Fibroblast of villous mesenchyme (primary cell): ENCODE measurements at regions not wholly inside any gene's neighbourhood (a gene's known extent, or its start where the extent isn't known, plus 50 kb on each side); places are given as distances from the start of the nearest gene placed in this dataset.

Experiments
- DNase-seq: peaks from one replicate; pipeline ENCODE4 v3.0.0-alpha.2; 2010; ENCODE audit warnings: low read depth
- H3K4me3 ChIP-seq: 2 replicates; pipeline ENCODE4 v1.5.1; 2011; ENCODE audit warnings: low read depth, mild to moderate bottlenecking, low read length
- TF ChIP-seq, protein P1 (sequence below): IDR thresholded peaks from 2 replicates; pipeline ENCODE4 v1.5.1; 2012; ENCODE audit warnings: low read depth, mild to moderate bottlenecking, low read length; ENCODE audit not compliant: insufficient read depth

DNA sequence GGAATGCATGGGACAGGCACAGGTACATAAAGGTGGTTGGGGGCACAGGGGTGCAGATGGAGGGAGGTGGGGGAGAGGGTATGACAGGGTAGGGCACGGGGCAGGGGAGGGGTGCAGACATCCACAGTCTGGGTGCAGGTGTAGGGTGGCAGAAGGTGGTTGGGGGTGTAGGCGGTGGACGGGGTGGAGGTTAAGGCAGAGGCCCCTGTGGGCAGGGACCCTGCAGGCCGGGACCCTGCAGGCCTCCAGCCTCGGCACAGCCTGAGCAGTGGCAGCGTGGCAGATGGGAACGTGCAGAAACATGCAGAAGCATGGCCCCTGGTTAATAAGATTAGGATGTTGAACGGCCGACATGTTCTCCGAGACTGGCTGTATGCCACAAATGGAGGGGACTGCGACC is 115.2 kb downstream of the RBFOX3 start:
- TF ChIP-seq, protein P1, sequence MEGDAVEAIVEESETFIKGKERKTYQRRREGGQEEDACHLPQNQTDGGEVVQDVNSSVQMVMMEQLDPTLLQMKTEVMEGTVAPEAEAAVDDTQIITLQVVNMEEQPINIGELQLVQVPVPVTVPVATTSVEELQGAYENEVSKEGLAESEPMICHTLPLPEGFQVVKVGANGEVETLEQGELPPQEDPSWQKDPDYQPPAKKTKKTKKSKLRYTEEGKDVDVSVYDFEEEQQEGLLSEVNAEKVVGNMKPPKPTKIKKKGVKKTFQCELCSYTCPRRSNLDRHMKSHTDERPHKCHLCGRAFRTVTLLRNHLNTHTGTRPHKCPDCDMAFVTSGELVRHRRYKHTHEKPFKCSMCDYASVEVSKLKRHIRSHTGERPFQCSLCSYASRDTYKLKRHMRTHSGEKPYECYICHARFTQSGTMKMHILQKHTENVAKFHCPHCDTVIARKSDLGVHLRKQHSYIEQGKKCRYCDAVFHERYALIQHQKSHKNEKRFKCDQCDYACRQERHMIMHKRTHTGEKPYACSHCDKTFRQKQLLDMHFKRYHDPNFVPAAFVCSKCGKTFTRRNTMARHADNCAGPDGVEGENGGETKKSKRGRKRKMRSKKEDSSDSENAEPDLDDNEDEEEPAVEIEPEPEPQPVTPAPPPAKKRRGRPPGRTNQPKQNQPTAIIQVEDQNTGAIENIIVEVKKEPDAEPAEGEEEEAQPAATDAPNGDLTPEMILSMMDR = no peak
- H3K4me3 ChIP-seq = no peak overlapping the region
- DNase-seq = no peak

DNA sequence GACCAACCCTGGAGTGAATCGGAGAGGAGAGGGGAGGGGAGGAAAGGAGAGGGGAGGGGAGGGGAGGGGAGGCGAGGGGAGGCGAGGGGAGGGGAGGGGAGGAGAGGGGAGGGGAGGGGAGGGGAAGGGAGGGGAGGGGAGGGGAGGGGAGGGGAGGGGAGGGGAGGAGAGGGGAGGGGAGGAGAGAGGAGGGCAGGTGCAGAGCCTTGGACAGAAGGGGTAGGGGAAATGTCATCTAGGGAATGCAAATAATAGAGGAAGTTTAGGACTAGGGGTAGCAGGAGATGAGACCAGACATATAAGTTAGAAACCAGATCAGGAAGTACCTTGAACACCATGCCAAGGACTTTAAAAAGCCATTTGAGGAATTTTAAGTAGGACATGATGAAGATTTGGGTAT is 119.8 kb downstream of the RBFOX3 start:
- TF ChIP-seq, protein P1 = no peak
- no peak overlapping the region for H3K4me3 ChIP-seq
- no peak for DNase-seq

DNA sequence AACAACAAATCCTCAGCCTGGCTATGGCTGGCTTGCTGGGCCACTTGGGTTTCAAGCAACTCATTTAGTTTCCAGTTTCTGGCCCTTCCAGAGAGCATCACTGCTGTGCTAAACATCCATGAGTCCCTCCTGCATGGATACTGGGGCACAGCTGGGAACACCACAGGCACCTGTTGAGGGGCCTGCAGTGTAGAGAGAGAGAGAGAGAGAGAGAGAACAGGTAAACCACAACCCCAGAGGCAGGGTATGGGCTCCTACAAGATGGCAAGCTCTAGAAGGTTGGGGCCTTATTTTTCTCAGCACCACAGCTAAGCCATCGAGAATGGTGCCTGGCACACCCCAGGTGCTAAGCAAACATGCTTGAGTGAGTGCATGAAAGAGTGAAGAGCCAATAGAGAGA is 120.3 kb downstream of the RBFOX3 start:
- no peak for DNase-seq
- TF ChIP-seq, protein P1 = no peak
- no peak overlapping the region for H3K4me3 ChIP-seq

DNA sequence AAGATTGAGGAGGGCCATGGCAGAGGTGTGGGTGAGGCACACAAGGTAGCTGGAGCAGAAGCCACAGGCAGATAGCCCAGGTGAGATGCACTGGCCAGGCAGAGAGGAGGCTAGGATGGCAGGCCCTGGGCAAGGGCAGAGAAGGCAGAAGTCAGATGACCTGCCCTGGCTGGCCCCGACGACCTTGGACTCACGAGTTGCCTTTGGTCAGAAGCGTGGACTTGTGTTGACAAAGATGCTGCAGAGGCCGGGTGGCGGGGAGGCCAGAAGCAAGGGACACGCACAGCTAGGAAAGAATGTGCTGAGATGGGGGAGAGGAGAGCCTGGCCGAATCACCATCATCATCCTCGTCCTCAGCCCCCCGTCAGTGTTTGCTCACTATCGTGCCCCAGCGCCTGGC is 123.7 kb downstream of the RBFOX3 start:
- no peak for DNase-seq
- no peak overlapping the region for H3K4me3 ChIP-seq
- TF ChIP-seq, protein P1 = no peak

DNA sequence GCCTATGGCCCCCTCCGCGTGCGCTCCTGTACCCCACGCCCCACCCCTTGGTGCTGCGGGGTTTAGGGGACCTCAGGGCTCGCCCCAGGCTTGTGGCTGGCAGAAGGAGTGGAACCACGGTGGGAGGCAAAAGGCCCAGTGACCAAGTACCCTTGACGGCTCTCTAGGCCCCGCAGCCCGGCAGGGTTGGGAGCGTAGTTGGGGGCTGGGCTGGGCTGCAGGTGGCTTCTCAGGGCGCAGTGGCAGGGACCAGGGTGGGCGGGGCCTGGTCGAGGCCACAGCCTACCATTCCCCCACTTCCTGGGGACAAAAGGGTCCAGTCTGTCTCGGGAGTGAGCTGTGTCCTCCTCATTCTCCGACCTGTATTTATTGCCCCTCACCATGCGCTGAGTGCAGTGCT is 124.9 kb downstream of the RBFOX3 start:
- TF ChIP-seq, protein P1 = no peak
- DNase-seq = no peak

DNA sequence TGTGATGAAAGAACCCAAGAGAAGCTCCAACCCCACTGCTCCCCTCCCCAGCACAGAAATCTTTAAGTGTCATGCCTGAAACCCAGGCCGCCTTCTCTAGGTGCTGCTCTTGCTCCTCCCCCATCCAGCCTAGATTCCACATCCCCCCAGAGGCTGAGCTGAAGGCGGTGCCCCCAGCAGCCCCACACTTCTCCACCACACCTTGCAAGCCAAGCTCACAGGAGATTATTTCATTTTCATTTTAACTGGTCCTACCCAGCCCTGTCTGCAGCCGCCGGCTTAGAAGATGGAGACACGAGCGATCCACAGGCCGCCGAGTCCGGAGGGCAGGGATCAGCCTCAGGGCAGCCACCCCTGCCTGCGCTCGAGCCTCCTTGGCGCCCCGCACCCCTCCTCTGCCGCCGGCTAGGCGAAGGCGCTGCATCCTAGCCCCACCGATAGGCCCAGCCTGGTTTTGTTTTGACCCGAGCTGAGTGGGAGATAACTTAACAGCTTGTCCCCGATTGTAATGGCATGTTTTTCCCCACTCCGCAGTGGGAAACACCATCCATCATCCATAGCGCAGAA is 125.3 kb downstream of the RBFOX3 start:
- TF ChIP-seq, protein P1 = no peak
- DNase-seq = no peak
- no peak overlapping the region for H3K4me3 ChIP-seq

More for the DNA sequence above, 124.9 kb downstream of the RBFOX3 start:
- H3K4me3 ChIP-seq = no peak overlapping the region

DNA sequence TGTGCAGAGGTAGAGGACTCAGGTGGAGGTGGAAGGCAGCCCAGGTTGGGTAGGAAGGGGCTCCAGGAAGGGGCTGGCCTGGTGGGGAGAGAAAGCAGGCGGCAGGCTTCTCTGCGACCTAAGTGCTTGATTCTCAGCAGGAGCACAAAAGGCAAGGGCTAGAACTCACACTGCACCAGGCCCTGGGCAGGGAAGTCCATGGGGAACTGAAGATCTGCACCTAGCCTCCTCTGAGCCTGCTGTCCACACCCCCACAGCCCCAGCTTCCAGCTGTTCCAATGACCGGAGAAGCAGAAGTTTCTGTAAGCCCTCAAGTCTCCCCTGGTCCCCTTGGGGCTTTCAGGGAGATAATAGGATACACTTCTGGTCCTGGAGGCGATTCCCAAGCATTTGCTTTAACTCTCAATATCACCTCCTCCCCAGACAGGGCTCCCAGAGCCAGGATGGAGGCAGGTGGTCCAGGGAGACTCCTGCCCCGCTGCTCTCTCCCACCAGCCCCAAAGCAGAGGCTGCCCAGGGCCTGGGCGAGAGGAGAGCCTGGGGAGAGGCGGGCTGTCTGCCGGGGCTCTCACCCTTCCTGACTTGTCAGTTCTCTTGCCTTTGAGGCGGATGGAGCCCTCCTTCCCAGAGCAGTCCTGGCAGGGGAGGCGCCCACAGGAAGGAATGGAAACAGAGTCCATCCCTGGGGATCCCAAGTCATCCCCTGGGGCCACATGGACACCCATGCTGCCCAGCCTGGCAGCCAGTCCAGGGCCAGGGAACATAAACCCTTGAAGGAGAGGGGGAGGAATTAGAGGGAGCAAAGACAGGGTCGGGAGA is 126.0 kb downstream of the RBFOX3 start:
- H3K4me3 ChIP-seq = no peak overlapping the region
- no peak for DNase-seq
- TF ChIP-seq, protein P1 = no peak
